HG03469 (cell line): ENCODE measurements at regions not wholly inside any gene's neighbourhood (a gene's known extent, or its start where the extent isn't known, plus 50 kb on each side); places are given as distances from the start of the nearest gene placed in this dataset.

Experiments used
- ATAC-seq: cut with Tn5 transposase; IDR thresholded peaks from one replicate; pipeline ENCODE4 v1.9.1; 2021; ENCODE audit warnings: mild to moderate bottlenecking, moderate library complexity, moderate number of reproducible peaks; ENCODE audit not compliant: unreplicated experiment

DNA sequence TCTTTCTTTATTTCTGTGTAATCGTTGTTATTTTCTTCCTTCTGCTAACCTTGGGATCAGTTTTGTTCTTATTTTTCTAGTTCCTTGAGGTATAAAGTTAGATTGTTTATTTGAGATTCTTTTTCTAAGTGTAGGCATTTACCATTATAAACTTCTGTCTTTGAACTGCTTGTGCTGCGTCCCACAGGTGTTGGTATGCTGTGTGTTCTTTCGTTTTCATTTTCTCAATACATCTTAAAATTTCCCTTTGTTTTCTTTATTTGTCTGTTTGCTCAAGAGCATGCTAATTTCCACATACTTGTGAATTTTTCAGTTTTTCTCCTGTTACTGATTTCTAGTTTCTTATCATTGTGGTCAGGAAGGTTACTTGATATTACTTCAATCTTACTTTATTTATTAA is 873.8 kb upstream of the GCFC2 start:
- ATAC-seq, result no peak

GRCh38 chr2:76579911-76580310 is 869.2 kb upstream of the GCFC2 start:
- ATAC-seq, result no peak

- no peak for ATAC-seq
Observed at GRCh38 chr2:76572981-76573380, 862.3 kb upstream of the GCFC2 start.

GRCh38 chr2:76569819-76570218 is 859.1 kb upstream of the GCFC2 start:
- ATAC-seq, result no peak

DNA sequence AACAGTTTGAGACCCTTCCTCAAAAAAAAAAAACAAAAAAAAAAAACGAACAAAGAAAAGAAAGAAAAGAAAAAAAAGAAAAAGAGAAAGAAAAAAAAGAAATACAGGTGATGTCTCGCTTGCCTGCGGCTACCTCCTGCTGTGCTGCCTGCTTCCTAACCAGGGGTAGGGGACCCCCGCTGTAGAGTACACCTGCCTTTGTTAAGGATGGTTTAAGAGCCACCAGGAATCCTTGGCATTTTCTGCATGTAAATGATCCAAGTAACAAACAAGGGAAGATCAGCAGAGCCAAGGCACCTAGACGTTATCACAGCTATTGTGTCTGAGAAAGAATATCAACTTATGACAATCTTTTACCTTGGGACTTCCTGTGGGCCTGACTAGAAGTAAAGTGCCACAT is 856.8 kb upstream of the GCFC2 start:
- ATAC-seq, result no peak

- ATAC-seq, result no peak
Observed at GRCh38 chr2:76564734-76565133, 854.0 kb upstream of the GCFC2 start.

- ATAC-seq, result no peak
Observed at GRCh38 chr2:76563730-76564129, 853.0 kb upstream of the GCFC2 start.

DNA sequence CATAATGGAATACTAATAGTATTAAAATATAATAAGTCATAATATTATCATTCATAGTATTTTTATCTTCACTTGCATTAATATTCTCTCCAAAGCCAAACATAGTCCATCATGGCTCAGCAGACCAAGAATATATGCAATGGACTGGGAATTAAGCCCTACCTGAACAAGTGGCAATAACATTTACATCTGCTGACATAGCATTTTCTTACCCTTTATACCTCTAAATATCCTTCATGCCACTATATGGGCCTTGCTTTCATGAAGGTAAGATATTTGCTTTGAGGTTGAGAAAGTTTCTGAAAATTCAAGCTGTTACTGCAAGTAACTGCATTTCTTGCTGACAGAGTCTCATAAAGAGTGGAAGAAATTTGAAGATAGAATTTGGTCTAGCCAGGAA is 847.4 kb upstream of the GCFC2 start:
- no peak for ATAC-seq

- ATAC-seq, result no peak
Observed at GRCh38 chr2:76556018-76556417, 845.3 kb upstream of the GCFC2 start.

DNA sequence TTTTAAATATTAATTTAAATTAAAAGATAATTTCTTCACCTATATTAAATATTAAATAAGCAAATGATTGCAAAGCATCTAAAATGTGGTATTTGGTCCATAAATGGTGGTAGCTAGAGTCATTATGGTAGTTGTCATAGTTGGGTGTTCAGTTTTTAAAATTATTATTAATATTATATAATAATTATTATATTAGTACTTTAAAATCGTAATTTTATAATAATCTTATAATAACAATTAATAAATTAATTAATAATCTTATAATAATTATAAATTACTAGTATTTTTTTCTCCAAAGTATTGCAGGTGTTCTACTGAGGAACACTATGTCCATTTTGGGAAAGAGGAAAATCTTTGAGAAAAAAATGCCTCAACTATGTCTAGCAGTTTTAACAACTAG is 835.5 kb upstream of the GCFC2 start:
- no peak for ATAC-seq

DNA sequence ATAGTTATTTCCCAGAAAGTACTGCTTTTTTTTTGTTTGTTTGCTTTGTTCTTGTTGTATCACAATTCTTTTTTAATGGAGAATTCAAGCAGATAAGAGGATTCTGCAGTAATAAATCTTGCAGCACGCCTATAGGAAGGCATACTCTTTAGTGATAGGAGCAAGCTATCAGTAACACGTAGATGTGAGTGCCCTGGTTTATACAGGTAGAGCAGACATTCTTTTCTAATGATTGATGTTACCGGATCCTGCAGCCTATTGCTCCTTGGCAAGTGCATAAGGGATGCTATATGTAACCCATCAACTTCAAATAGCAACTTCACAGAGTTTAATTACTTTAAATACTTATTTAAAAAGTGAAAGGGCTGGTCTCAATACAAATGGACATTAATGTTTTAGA is 834.2 kb upstream of the GCFC2 start:
- ATAC-seq, result no peak

DNA sequence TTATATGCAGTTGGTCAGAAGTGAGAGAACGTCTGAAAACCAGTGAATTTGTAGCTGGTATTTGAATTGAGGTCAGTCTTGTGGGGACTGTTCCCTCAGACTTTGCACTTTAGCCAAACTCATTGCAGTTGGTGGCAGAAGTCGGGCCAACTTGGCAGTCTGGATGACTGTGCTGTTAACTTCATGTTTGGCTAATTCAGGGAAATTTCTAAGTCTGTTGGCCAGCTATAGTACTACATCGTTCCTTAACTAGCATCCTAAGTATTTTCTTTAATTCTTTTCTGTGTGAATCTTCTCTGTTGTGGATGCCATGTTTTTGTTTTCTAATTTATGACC is 806.8 kb upstream of the GCFC2 start:
- ATAC-seq, result no peak

DNA sequence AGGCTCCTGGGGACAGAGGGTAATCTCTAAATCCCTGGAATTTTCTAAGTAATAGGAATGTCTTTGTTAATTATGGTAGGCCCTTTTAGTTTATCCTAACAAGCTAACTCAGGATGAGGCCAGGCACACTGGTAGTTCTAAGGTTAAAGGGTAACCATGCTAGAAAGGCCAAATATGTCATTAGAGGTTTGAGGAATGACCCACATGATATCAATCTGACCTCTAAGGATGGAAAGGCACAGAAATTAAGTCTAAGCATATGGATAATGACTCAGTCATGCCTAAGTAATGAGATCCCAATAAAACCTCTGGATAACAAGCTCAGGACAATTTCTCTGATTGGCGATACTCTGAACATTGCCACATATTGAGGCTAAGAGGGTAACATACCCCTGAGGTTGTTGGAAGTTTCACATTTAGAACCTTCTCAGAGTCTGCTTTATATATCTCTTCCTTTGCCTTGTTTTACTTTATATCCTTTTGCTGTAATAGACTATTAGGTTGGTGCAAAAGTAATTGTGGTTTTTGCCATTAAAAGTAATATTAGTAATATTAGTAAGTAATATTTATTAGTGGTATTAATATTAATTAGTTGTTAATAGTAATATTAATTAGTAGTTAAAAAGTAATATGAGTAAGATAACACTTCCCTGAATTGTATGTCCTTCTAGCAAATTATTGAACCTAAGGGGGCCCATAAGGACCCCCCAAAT is 806.3 kb upstream of the GCFC2 start:
- ATAC-seq, result no peak

DNA sequence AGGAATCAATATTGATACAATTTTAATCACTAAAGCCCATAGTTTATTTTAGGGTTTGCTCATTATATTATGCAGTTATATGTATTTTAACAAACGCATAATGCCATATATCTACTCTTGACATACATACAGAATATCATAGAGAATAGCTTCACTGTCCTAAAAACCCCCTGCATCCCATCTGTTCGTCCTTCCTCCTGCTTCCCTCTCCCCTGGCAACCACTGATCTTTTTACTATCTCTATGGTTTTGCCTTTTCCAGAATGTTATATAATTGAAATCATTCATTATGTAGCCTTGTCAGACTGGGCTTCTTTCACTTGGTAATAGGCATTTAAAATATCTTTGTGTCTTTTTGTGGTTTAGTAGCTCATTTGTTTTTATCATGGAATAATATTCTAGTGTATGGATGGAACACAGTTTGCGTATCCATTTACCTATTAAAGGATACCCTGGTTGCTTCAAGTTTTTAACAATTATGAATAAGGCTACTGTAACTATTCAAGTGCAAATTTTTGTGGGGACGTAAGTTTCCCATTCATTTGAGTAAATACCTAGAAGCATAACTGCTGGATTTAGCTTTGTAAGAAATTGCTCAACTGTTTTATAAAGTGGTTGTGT is 801.6 kb upstream of the GCFC2 start:
- ATAC-seq, result no peak

GRCh38 chr2:76506538-76506937 is 795.8 kb upstream of the GCFC2 start:
- ATAC-seq, result no peak

DNA sequence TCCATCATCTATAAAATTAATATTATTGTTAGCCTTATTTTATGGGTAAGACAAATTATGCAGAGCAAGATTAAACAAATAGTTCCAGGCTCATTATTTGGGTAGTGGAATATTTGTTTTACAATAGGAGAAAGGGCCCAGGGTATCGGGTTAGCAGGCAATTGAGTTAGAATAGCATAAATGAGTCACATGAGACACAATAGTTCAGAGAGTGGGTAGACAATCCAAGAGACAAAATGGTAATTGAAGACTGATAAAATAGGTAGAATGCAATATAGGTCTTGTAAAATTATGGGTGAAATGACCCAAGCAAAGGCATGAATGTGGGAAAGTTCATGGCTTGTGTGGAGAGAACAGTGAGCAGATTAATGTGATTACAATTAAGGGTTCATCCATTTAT is 790.9 kb upstream of the GCFC2 start:
- no peak for ATAC-seq

DNA sequence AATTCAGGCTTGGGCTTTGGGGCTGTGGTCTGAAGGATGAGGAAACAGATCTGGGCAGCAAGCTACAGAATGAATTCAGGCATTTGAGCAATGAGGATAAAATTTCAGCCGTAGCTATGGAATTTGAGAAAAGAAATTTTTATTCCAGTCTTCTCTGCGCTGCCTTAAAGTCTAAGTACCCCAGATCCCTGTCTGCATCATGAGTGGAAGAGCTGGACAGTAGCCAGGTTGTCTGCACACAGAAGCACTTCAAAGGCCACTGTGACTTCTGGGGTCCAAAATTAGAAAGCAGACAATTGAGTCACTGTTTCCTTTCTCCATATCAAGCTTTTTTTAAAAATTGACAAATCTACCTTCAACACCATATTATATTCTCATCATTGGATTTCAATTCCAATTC is 787.6 kb upstream of the GCFC2 start:
- no peak for ATAC-seq

DNA sequence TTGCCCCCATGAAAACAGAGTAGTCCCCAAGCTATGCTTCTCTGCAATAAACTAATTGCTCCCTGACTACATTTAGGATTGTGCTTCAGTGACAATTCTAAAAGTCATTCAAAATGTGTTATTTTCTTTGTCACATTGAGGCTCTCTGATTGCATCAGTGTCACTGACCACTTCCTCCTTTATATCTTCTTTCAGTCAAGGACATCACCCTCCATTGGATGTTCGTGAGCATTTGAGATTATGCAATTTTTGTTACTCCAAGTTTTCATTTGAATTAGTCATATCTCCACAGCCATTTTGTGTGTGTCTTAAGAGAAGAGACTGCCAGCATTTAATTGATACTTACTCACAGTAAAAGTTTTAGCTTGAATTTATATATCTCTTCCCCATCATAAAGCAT is 780.8 kb upstream of the GCFC2 start:
- ATAC-seq, result no peak

DNA sequence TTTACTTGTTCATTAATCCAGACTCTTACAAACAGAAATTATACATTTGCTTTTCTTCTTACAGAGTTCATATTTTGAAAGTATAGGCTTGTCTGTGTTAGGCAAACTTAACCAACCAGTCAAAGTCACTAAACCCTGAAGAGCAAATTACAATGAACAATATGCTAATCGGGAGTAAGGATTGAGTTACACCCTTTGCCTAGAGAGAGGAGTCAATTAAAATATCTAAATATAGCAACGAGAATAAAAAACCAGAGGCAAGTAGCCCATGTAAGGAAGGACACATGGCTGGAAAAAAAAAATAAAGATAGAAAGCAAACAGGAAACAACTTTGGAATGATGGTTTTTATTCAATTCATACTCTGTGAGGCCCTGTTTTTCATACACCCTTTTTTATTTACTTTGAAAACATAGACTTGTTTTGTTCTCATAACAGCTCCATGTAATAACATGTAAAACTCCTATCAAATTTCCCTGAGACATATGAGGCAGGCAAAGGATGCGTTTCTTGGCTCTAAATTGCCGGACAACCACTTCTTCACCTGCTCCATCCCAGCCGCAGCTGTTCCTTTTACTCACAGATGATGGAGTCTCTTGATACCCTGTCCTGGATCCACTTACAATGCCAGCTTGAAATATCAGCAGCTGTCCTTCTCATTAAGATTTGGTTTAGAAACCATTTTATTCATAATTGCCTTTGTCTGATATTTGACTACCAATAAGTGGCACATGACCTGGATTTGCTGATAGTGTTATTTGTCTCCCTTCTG is 767.7 kb upstream of the GCFC2 start:
- no peak for ATAC-seq

DNA sequence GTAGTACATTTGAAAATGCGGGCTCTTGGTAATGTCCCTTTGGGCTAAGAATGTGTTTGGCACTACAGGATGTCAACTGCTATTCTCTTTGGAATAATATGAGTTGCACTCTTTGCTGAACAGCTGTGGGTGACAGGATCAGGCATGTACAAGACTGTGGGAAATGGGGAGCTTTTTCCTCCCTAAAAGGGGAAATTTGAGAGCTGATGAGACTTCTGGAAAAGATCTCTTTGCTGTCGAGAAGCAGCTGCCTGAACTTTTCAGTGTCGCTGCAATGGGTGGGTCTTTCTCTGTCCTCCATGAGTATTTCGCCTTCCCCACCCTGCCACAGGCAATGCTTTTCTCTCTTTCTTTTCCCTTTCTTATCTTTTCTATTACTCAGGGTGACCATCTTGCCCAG is 762.2 kb upstream of the GCFC2 start:
- ATAC-seq, result no peak

GRCh38 chr2:76469066-76469465 is 758.4 kb upstream of the GCFC2 start:
- no peak for ATAC-seq

- no peak for ATAC-seq
Observed at GRCh38 chr2:76467326-76467725, 756.6 kb upstream of the GCFC2 start.
